HG02885 (cell line): ENCODE measurements at regions not wholly inside any gene's neighbourhood (a gene's known extent, or its start where the extent isn't known, plus 50 kb on each side); places are given as distances from the start of the nearest gene placed in this dataset.

Experiments used
- ATAC-seq: cut with Tn5 transposase; IDR thresholded peaks from one replicate; pipeline ENCODE4 v1.9.1; 2021; ENCODE audit warnings: mild to moderate bottlenecking; ENCODE audit not compliant: unreplicated experiment, poor library complexity

DNA sequence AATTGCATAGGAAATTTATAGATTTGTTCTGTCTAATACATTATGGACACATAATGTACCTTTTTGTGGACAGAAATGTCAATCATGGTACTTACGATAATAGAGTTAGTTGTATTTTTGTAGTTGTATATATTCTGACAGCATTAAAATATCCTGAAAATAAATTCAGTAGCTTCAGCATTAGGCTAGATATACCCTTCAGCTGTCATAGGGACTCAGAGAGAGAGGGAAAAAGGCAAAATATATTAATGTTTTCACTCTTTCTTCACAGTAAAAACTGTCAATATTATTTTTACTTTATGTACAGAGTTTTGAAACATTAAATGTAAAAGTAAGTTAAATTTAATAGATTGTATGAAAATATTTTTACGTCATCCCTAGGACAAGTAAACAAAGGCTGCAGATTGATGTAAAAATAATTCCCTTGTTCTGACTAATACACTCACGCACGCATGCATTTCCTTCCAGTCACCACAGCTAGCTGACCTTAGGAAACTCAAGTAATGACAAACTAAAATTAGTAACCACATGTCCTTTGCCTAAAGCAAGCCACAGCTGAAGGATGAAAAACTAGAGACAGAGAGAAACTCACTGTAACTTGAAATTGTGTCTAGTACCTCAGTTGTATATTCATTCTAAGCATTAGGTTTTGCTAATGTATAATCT, 104.7 kb upstream of the CARD18 start:
- ATAC-seq, result no peak

DNA sequence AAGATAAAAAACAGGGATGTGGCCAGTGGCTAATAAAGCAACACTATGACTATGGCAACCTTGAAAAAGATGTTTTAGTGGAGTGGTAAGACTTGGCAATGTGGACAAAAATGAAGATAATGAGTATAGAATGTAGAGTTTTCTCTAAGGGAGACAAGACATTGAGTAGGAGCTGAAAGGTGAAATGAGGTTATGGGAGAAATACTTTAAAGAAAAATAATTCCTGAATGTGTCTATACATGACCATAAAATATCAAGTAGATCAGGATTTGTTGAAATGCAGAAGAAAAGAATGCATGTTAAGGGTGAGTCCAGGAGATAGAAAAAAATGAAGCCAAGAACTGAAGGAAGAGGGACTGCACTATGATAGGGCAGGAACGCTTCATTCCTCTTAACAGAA, 101.6 kb upstream of the CARD18 start:
- no peak for ATAC-seq

DNA sequence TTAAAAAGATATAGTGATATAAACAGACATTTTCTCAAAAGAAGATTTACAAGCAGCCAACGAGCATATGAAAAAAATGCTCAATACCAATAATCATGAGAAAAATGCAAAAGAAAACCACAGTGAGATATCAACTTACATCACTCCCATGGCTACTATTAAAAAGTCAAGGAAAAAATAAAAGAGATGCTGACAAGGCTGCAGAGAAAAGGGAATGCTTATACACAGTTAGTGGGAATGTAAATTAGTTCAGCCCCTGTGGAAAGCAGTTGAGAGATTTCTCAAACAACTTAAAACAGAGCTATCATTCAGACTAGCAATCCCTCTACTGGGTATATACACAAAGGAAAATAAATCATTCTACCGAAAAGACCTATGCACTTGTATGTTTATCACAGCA, 97.1 kb upstream of the CARD18 start:
- no peak for ATAC-seq

DNA sequence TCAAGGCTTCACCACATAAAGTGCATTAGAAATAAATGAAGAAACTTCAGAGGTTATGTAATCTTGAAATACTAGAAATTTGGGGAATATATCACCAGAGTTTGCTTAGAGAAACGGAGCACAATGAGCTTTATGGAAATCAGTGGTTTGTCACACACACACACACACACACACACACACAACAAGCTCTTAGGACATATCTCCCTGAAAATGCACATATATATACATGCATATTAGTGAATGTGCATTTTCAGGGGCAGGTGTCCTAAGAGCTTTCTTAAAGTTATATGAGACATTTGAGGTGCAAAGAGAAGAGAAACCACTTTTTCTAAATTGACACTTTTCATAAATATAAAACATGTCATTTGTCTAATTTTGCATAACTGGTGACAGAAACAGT, 93.7 kb upstream of the CARD18 start:
- no peak for ATAC-seq

DNA sequence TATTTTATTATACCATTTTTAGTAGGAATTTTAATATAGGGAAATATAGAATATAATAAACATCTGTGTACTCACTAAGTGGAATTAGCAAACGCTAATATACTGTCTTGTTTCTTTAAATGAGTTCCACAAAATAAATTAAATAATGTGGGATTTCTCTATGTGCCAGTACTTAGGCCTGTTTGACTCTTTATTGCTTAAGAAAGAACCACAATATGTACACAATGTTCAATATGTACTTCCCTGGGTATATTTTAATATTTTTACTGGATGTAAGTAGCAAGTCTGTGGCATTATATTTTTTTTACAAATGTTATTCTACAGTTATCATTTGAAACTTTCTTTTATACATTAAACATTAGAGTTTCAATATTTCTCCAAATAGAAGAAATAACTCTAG, 92.5 kb upstream of the CARD18 start:
- no peak for ATAC-seq

DNA sequence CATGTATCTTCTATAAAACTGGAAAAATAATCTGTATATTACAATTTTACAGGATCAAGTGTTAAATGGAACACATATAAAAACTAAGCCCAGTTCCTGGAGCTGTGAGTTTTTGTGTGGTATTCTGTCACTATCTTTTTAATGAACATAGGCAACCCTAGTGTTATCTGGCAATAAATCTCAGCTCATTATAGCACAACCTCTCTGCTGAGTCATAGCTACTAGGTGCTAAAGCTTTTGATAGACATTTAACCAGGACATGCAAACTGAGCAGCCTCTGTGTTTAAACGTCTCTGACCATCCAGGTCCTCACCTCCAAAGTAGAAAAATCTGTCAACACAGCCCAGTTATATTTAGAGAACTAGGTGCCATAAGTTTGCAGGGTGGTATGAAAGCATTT, 91.0 kb upstream of the CARD18 start:
- ATAC-seq, result no peak

DNA sequence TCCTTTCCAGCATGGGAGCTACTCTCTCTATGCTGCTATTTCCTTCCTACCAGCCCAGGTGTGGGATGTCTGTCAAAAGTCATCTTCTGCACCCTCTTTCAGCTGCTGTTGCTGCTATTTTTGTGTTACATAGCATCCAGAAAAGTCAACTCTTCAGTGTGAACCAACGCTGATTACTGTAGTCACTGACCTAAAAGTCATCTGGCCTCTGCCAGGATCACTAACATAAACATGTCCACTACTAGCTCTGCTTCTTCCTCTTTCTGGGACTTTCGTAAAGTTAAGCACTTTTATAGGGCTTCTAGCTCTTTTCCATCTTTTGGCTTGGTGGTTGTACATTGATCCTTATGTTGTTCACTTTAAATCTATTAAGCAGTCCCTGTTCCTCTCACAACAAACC, 90.2 kb upstream of the CARD18 start:
- ATAC-seq, result no peak

DNA sequence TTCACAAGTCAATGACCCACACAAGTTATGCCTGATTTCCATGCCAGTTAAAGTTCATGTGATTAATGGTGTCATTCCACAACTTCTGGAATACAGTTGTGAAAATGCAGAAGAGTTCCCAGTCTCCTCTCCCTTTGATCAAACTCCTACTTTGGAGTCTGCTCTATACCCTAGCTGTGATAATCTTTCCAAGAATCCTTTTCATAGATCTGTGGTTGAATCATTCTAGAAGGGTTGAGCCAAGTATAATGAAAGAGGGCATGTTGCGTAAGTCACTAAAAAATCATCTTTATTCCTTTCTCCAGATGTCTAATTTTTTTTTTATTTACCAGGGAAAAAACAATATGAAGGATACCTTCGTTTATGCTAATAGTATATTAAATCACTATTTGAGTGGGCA, 89.7 kb upstream of the CARD18 start:
- ATAC-seq, result no peak

DNA sequence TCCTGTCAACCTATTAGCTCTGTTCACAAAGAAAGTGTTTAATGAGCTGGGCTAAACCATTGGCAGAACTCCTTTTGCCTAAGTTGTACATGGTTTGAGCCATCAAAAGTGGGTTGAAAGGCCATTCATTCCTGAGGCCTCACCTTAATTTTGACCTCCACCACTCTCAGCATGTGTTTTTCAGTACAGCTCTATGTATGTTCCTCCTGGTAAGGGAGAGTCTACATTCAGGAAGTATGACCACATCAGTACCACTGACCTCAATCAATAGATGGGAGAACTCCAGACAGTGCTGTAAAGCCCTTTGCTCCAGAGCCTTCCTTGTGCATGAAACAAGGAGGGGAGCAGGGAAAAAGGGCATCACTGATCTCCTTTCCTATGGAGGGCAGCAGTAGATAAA, 87.8 kb upstream of the CARD18 start:
- no peak for ATAC-seq

DNA sequence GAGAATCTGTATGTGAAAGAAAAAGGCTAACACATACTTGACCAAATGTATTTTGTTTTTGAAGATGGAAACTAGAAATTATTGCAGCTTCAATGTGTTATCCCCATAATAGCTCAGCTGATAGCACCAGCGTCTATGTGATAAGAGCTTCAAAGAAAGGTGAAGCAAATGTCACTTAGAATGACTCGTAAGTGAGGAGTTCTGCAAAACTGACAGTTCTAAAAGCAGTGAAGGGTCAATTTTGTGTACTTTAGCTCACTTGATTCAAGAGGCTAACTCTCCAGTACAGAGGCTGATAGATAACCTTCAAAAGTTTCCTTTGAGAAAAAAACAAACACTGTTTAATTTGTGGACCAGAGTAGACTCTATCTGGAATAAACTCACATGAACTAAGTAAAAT, 87.2 kb upstream of the CARD18 start:
- ATAC-seq, result no peak

DNA sequence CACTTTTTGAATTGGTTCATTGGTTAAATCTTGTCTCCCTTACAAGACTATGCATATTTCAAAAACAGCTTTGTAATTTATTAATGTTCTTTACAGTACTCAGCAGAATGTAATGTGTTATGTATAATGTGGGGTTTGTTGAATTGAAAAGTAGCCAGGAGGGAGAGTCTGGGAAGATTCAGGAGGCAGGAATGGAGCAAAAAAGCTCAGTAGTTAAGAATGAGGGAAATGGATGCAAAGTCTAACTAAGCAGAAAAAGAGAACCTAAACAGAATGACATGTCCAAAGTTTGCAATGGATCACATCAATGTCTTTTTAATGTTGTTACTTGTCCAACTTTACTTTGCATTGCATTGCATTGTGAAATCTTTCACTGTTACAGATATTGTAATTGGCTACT, 86.5 kb upstream of the CARD18 start:
- ATAC-seq, result no peak

DNA sequence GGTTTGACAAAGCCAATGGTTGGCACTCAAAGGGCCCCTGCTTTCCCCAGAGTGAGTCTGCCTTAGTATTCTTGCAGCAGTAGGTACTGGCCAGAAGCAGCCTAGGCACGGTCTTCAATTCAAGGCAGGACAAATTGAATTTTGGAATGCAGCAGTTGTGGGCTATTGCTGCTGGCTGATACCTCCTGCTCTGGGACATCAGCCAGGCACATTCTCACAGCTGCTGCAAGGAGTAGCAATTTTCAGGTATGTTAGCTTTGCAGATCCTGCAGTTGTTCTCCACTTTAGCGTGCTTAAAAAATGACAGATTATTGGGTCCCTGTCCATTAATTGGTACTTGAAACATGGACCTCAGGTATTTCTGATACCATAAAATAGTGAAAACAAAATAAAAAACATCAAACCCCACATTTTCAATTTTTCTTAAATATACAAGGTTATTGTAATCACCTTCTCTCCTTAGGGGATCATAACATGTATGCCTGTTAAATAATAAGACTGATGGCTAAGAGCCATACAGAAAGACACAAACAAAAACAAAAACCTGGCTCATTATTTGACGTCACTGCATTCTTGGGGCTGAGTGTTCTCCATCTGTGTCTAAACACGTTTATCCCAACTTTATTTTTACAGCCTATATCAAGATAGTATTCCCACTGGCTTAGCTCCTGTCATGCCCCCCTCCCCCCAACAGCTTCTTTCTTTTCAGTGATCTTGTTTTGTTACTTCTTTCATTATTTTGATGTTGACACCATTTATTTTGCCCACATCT, 85.1 kb upstream of the CARD18 start:
- no peak for ATAC-seq

DNA sequence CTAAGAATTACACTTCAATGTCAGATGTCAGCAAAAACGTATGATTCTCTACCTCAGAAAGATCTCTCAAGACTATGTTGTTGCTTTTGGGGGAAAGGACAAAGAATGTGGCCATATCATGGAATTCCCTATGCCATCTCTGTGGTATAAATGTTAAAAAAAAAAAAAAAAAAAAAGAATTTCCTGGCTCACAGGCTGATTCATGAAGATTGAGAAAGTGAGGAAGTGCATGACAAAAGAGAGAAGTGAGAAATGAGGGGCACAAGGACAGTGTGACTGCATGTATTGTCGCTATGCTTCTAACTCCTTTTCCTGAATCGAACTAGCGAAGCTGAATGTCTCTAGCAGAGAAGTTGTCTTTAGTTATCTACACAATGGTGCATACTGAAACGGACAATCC, 80.6 kb upstream of the CARD18 start:
- ATAC-seq, result no peak

DNA sequence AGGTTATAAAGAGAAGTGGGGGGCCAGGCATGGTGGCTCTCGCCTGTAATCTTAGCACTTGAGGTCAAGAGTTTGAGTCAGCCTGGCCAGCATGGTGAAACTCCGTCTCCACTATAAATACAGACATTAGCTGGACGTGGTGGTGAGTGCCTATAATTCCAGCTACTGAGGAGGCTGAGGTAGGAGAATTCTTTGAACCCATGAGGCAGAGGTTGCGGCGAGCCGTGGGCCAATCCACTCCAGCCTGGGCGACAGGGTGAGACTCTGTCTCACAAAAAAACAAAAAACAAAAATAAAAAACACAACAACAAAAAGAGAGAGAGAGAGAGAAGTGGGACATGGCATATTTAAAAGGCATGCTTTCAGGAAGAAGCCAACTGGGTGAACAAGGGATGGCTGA, 80.1 kb upstream of the CARD18 start:
- no peak for ATAC-seq

DNA sequence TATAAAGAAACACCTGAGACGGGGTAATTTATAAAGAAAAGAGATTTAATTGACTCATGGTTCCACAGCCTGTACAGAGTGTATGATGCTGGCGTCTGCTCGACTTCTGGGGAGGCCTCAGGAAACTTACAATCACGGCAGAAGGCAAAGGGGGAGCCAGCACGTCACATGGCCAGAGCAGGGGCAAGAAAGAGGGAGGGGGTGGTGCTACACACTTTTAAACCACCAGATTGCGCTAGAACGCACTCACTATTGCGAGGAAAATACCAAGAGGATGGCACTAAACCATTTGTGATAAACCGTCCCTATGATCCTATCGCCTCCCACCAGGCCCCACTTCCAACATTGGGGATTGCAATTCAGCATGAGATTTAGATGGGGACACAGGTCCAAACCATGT, 79.7 kb upstream of the CARD18 start:
- ATAC-seq, result no peak

DNA sequence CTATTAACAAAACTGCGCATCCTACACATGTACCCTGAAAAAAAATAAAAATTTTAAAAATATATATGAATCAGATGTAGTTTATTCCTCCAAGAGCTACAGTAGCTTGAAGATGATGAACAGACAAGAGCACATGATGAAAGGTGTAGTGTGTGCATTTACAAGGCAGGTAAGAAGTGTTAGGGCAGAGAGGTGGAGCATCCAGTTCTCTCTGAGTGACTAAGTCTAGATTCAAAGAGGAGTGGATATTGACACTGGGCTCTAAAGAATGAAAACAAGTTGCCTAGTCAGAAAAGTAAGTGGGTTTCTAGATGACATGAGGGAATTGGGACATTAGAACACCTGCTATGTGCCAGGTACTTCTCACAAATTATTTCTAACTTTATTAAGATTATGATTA, 76.0 kb upstream of the CARD18 start:
- no peak for ATAC-seq

DNA sequence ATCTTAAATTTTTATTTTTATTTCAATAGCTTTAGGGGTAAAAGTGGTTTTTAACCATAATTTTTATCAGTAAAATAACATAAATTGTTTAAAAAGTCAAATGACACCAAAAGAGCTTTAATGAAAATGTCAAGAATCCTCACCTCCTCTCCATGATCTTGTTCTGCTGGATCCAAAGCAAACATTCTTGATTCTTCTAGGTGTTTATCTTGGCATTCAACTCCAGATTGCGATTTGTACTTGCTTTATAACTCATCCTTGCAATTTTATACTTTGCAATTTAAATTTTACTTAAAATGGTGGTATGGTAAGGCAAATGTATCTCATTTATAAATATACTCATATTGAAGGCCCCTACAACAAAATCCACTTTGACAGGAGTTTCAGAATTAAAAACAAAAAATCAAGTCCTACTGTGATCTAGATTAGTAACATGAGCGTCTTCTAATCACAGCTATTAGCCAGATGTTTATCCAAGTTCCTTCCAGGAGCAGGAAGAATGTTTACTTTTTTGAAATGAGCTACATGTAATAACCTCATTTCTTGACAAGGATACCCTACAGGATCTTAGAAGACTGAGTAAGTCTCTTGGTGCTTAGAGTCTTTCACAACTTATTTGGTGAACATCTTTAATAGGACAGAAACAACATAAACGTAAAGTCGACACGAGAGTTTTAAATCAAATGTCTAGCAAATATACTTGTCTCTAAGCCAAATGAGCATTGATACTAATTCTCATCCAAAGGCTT, 72.4 kb upstream of the CARD18 start:
- no peak for ATAC-seq

DNA sequence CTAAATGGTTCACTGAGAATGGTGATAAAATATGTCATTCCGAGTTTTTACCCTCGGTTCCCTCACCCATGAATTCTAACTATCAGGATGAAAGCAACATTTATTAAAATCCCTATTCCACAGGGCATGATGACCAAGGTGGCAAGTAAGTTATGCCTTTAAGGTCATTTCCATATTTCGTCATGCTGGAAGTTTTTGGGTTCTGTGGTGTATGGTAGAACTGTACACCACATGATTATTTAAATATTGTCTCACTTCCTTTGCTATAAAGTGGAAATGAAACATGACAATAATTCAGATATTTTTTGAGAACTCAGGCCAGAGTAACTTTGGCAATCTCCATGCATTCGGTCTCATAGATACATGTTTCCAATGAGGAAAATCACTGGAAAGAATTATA, 68.5 kb upstream of the CARD18 start:
- no peak for ATAC-seq

DNA sequence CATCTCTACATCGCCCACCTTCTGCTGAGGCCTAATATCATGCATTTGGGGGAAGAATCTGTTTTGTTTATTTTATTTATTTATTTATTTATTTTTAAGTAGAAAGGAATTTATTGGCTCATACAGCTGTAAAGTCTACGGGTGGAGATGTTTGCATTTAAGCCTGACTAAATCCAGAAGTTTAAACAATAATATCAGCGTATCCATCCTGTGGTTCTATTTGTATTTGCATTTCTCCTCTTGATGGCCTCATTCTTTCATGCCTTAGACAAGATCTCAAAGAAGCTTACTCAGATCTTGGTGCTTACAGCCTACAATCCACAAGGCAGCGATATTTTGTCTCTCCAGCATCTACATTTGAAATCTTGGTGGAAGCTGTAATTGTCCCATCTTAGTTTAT, 67.1 kb upstream of the CARD18 start:
- ATAC-seq, result no peak

DNA sequence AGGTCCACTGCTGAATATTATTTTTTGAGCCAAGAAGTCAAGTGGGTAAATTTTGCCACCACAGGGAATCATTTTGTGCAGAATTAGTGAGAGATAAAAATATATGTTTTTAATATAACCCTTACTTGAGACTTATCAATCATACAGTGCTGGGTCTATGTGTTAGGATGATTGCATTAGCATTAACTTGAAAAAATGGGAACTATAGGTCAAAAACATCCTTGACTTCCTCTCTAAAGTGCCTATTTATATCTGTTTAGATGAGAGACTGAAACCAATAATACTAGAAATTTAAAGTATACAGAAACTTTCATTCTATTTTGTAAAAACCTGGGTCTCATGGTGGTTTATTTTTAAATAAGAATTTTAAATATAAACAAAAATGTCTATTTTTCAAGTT, 65.1 kb upstream of the CARD18 start:
- ATAC-seq, result no peak

DNA sequence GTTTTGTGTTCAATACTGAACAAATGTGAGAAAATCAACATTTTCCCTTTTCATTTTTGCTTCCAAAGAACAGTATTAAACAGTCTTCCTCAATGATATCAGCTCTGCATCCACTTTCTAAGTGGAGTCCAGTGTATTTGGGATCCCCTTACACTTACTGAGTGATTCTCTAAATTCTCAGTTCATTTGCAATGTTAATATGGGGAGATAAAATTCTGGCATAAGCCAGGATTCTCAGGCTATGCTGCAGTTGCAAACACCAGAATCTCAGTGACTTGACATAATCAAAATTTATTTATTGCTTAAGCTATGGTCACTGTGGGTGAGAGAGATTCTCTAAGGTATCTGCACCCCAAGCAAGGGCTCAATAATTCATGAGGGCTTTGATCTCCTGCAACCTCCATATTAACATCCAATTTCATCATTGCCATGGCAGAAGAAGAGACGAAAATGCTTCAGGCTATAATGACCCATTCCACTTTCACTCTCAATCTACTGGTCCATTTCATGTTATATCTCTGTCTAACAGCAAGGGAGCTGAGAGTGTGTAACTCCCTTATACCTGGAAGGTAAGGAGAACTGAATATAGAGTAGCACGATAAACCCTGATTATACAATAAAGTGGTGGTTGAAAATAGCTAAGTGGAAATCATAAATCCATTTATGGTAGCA, 64.1 kb upstream of the CARD18 start:
- ATAC-seq, result no peak
